K562 (cell line): ENCODE measurements at regions not wholly inside any gene's neighbourhood (a gene's known extent, or its start where the extent isn't known, plus 50 kb on each side); places are given as distances from the start of the nearest gene placed in this dataset.

ENCODE experiments used
- ATAC-seq: fragments of 200-7000 bp; cut with Tn5 transposase; 3 replicates; pipeline ENCODE4 v1.9.1; 2020; ENCODE audit warnings: moderate library complexity
- BruUV-seq: library from RNA; stranded (reverse); fragments of 400-500 nt; replicated peaks from 2 replicates; lab custom pipeline; 2021; lab: Mats Ljungman, UMichigan
- CTCF ChIA-PET: fragments of 300-600 bp; formaldehyde crosslinking; extraction: SDS; loops from one replicate; lab custom pipeline; 2021; ENCODE audit warnings: low intra/inter-chr PET ratio; lab: Yijun Ruan, JAX
- POLR2A ChIA-PET: fragments of 300-600, 350-650 bp; sonication (Branson Sonifier 250); formaldehyde crosslinking; extraction: SDS; loops from one replicate; lab custom pipeline; 2021; ENCODE audit warnings: antibody characterized with exemption, inconsistent platforms; lab: Yijun Ruan, JAX
- DNase-seq, 4 experiments: peaks; one replicate each; pipeline versions ENCODE4 v3.0.0 to v3.0.0-alpha.2; 2011 to 2018; ENCODE audit warnings: low spot score in 3 of 4, mixed read lengths in 3 of 4; ENCODE audit errors: extremely low read depth in 1 of 4
- FAIRE-seq: peaks from 2 replicates; lab custom pipeline; 2011; peaks lifted over from hg19 to GRCh38; lab: Jason Lieb, UNC
- H2AFZ ChIP-seq: 2 replicates; pipeline ENCODE4 v1.6.0; 2011; ENCODE audit warnings: low read depth, low read length, control low read depth, inconsistent platforms
- H3K27ac ChIP-seq: fragments of 200-600 bp; 3 replicates; pipeline ENCODE4 v1.8.0; 2011; ENCODE audit warnings: low read depth, mild to moderate bottlenecking, control low read depth, inconsistent platforms, low read length, moderate library complexity, mixed read lengths; ENCODE audit errors: extremely low read depth
- H3K27me3 ChIP-seq, 2 experiments: fragments of 300-600 bp in 1 of 2; 2 replicates in 1 of 2; 3 replicates in 1 of 2; pipeline versions ENCODE4 v1.6.0 to v1.8.0; 2011; ENCODE audit warnings: inconsistent platforms in 2 of 2, low read length in 2 of 2, mild to moderate bottlenecking in 1 of 2, mixed read lengths in 1 of 2, moderate library complexity in 1 of 2; ENCODE audit not compliant: control insufficient read depth in 2 of 2, insufficient read depth in 2 of 2
- H3K36me3 ChIP-seq: fragments of 300-600 bp; 3 replicates; pipeline ENCODE4 v1.8.0; 2011; ENCODE audit warnings: mild to moderate bottlenecking, low read length, inconsistent platforms; ENCODE audit not compliant: control insufficient read depth, insufficient read depth
- H3K4me1 ChIP-seq, 2 experiments: fragments of 200-600 bp in 1 of 2; replicated peaks in 1 of 2; 2 replicates in 1 of 2; 3 replicates in 1 of 2; pipeline versions ENCODE4 v1.5.1 to v1.8.0; 2011; ENCODE audit warnings: inconsistent platforms in 2 of 2, low read length in 2 of 2, mild to moderate bottlenecking in 1 of 2, mixed read lengths in 1 of 2, moderate library complexity in 1 of 2; ENCODE audit not compliant: control insufficient read depth in 2 of 2, insufficient read depth in 2 of 2
- H3K4me2 ChIP-seq: 2 replicates; pipeline ENCODE4 v1.6.1; 2011; ENCODE audit warnings: low read length, control low read depth, inconsistent platforms, mixed read lengths; ENCODE audit not compliant: insufficient read depth
- H3K4me3 ChIP-seq: fragments of 200-600 bp; sonication (generic), shearing (Covaris generic); 2 replicates; pipeline ENCODE4 v1.5.1; 2016; ENCODE audit warnings: control low read depth, inconsistent platforms
- H3K79me2 ChIP-seq: fragments of 200-600 bp; 3 replicates; pipeline ENCODE4 v1.8.0; 2011; ENCODE audit warnings: low read length, inconsistent platforms; ENCODE audit not compliant: control insufficient read depth, insufficient read depth
- H3K9ac ChIP-seq, 2 experiments: 2 replicates each; pipeline versions ENCODE4 v1.6.0 to v1.6.1; 2011; ENCODE audit warnings: low read depth in 2 of 2, low read length in 2 of 2, control low read depth in 1 of 2, inconsistent platforms in 1 of 2, mild to moderate bottlenecking in 1 of 2, mixed read lengths in 1 of 2; ENCODE audit not compliant: insufficient read depth in 1 of 2
- H3K9me1 ChIP-seq: one replicate; pipeline ENCODE4 v1.6.0; 2011; ENCODE audit warnings: inconsistent platforms, mild to moderate bottlenecking, low read length, moderate library complexity; ENCODE audit not compliant: control insufficient read depth, insufficient read depth
- H3K9me3 ChIP-seq: replicated peaks from 2 replicates; pipeline ENCODE4 v1.5.1; 2011; ENCODE audit warnings: low read depth, low read length, inconsistent platforms; ENCODE audit not compliant: control insufficient read depth, insufficient read depth
- H4K20me1 ChIP-seq: replicated peaks from 2 replicates; pipeline ENCODE4 v1.6.1; 2011; ENCODE audit warnings: low read length, inconsistent platforms, mixed read lengths; ENCODE audit not compliant: control insufficient read depth, insufficient read depth
- CBFA2T2 ChIP-seq: fragments of 450-650 bp; conservative IDR thresholded peaks from 2 replicates; pipeline ENCODE4 v1.6.1; 2017; ENCODE audit warnings: mild to moderate bottlenecking
- IRF2 ChIP-seq: sonication (generic); formaldehyde crosslinking; IDR thresholded peaks from 2 replicates; pipeline ENCODE4 v1.8.1; 2022; ENCODE audit warnings: mild to moderate bottlenecking, missing genetic modification reagents
- KAT8 ChIP-seq: fragments of 450-650 bp; IDR thresholded peaks from 2 replicates; pipeline ENCODE4 v1.6.1; 2016; ENCODE audit warnings: low read depth, mild to moderate bottlenecking
- KHSRP ChIP-seq: fragments of 450-650 bp; IDR thresholded peaks from 2 replicates; pipeline ENCODE4 v1.6.1; 2017
- MAFK ChIP-seq: IDR thresholded peaks from 2 replicates; pipeline ENCODE4 v1.6.1; 2011; ENCODE audit warnings: low read length, improper control_type of control experiment
- MCM2 ChIP-seq: fragments of 450-650 bp; IDR thresholded peaks from 2 replicates; pipeline ENCODE4 v1.6.1; 2017; ENCODE audit warnings: low read depth, mild to moderate bottlenecking
- THRAP3 ChIP-seq: fragments of 450-650 bp; IDR thresholded peaks from 2 replicates; pipeline ENCODE4 v1.6.1; 2016; ENCODE audit warnings: mild to moderate bottlenecking, inconsistent platforms, borderline replicate concordance
- TSC22D4 ChIP-seq: fragments of 450-650 bp; IDR thresholded peaks from 2 replicates; pipeline ENCODE4 v1.6.1; 2016; ENCODE audit warnings: missing genetic modification characterization, missing biosample characterization, control low read depth
- ZC3H4 ChIP-seq: sonication (generic); formaldehyde crosslinking; IDR thresholded peaks from 2 replicates; pipeline ENCODE4 v1.9.0; 2021; ENCODE audit warnings: missing genetic modification reagents, borderline replicate concordance
- ZNF12 ChIP-seq: sonication (generic); formaldehyde crosslinking; IDR thresholded peaks from 2 replicates; pipeline ENCODE4 v1.4.0; 2020; ENCODE audit warnings: mild to moderate bottlenecking, missing genetic modification reagents
- ZNF121 ChIP-seq: sonication (generic); formaldehyde crosslinking; conservative IDR thresholded peaks from 2 replicates; pipeline ENCODE4 v1.8.0; 2022; ENCODE audit warnings: missing genetic modification reagents
- ZNF3 ChIP-seq: fragments of 250-450 bp; sonication (Bioruptor Pico); IDR thresholded peaks from 2 replicates; pipeline ENCODE4 v1.5.0; 2021; ENCODE audit warnings: mild to moderate bottlenecking, moderate library complexity
- ZNF507 ChIP-seq: conservative IDR thresholded peaks from 2 replicates; pipeline ENCODE4 v1.6.1; 2017; ENCODE audit warnings: missing genetic modification characterization, missing compliant biosample characterization
- ZNF76 ChIP-seq: fragments of 250-450 bp; sonication (Bioruptor Pico); IDR thresholded peaks from 2 replicates; pipeline ENCODE4 v1.4.0; 2020; ENCODE audit warnings: mild to moderate bottlenecking, moderate library complexity, borderline replicate concordance
- ZNF79 ChIP-seq: fragments of 250-450 bp; sonication (Bioruptor Pico); IDR thresholded peaks from 2 replicates; pipeline ENCODE4 v1.4.0; 2020; ENCODE audit warnings: low read depth, mild to moderate bottlenecking, moderate library complexity
- in situ Hi-C: fragments of 300-500 bp; cut with MboI; formaldehyde crosslinking; loops from 4 replicates; pipeline ENCODE4 v1.15.0; 2018; ENCODE audit warnings: inconsistent platforms, mixed read lengths
- intact Hi-C: fragments of 100-400 bp; cut with micrococcal nuclease; formaldehyde crosslinking; loops from 2 replicates; pipeline ENCODE4 v1.14.2; 2022
- TF ChIP-seq, protein P1 (sequence below): fragments of 250-450 bp; sonication (Bioruptor Pico); IDR thresholded peaks from 2 replicates; pipeline ENCODE4 v1.4.0; 2020; ENCODE audit warnings: mild to moderate bottlenecking, moderate library complexity
- TF ChIP-seq, protein P2 (sequence below): fragments of 250-450 bp; sonication (Bioruptor Pico); IDR thresholded peaks from 2 replicates; pipeline ENCODE4 v1.6.1; 2021; ENCODE audit warnings: mild to moderate bottlenecking

- ATAC-seq: no peak
- BruUV-seq: no TSS peak
Measured at GRCh38 chr2:217177720-217178119, 317.9 kb upstream of the TNP1 start.

GRCh38 chr2:217171874-217172273, 312.0 kb upstream of the TNP1 start:
- no peaks in the 10 kb centered on the region for H3K9me3 ChIP-seq
- no peak overlapping the region for H2AFZ ChIP-seq
- DNase-seq (no peak), ATAC-seq (no peak)
- intact Hi-C loops (loop anchor here (10.0 kb wide), 1 partner anchor 543 kb away; no protein-coding TSS in a partner anchor), in situ Hi-C loops (no loop called here)
- no peaks in the 10 kb centered on the region for H3K36me3 ChIP-seq
- no peaks in the 10 kb centered on the region for H3K9me1 ChIP-seq
- H3K79me2 ChIP-seq: no peaks in the 10 kb centered on the region
- POLR2A ChIA-PET: no interaction called here
- no peaks in the 10 kb centered on the region for H3K4me1 ChIP-seq
- no peak overlapping the region for H3K27ac ChIP-seq
- H3K27me3 ChIP-seq: no peaks in the 10 kb centered on the region
- no peak overlapping the region for H3K9ac ChIP-seq
- TF ChIP-seq THRAP3: no peak
- TF ChIP-seq MAFK: no peak
- TF ChIP-seq IRF2 (CRISPR knock-in tag): no peak
- no peak for TF ChIP-seq ZNF79 (CRISPR knock-in tag)
- no peak for TF ChIP-seq ZNF12 (CRISPR knock-in tag)
- TF ChIP-seq KAT8: no peak
- TF ChIP-seq ZNF507 (tag): no peak
- no peak for TF ChIP-seq MCM2
- TF ChIP-seq KHSRP: no peak
- TF ChIP-seq ZNF3 (CRISPR knock-in tag): no peak
- no peak for TF ChIP-seq ZC3H4 (CRISPR knock-in tag)
- TF ChIP-seq, all 486 proteins: peak for 0
- CTCF ChIA-PET: no interaction called here
- Histone ChIP-seq H3K4me2 (no peak overlapping the region), H3K4me3 (no peak overlapping the region), H4K20me1 (no peaks in the 10 kb centered on the region)
- no TSS peak for BruUV-seq
- no peak for FAIRE-seq

More at GRCh38 chr2:217177720-217178119, 317.9 kb upstream of the TNP1 start:
- TF ChIP-seq, protein P1, sequence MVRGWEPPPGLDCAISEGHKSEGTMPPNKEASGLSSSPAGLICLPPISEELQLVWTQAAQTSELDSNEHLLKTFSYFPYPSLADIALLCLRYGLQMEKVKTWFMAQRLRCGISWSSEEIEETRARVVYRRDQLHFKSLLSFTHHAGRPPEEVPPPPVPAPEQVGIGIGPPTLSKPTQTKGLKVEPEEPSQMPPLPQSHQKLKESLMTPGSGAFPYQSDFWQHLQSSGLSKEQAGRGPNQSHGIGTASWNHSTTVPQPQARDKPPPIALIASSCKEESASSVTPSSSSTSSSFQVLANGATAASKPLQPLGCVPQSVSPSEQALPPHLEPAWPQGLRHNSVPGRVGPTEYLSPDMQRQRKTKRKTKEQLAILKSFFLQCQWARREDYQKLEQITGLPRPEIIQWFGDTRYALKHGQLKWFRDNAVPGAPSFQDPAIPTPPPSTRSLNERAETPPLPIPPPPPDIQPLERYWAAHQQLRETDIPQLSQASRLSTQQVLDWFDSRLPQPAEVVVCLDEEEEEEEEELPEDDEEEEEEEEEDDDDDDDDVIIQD (CRISPR knock-in tag): no peak
- no peak for TF ChIP-seq ZNF76 (CRISPR knock-in tag)
- no peak for TF ChIP-seq ZNF121
- TF ChIP-seq, protein P2, sequence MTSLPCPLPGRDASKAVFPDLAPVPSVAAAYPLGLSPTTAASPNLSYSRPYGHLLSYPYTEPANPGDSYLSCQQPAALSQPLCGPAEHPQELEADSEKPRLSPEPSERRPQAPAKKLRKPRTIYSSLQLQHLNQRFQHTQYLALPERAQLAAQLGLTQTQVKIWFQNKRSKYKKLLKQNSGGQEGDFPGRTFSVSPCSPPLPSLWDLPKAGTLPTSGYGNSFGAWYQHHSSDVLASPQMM (CRISPR knock-in tag): no peak
- TF ChIP-seq CBFA2T2: no peak
- no peak for TF ChIP-seq TSC22D4
- TF ChIP-seq, all 486 proteins: peak for 0
- ChIA-PET POLR2A (no interaction called here), CTCF (no interaction called here)
- Histone ChIP-seq H3K4me2 (no peak overlapping the region), H2AFZ (no peak overlapping the region), H3K79me2 (no peaks in the 10 kb centered on the region), H3K9me1 (no peaks in the 10 kb centered on the region), H3K4me3 (no peak overlapping the region), H3K27me3 (no peaks in the 10 kb centered on the region), H3K4me1 (no peaks in the 10 kb centered on the region), H3K36me3 (no peaks in the 10 kb centered on the region), H3K9ac (no peak overlapping the region), H3K9me3 (no peaks in the 10 kb centered on the region), H4K20me1 (no peaks in the 10 kb centered on the region), H3K27ac (no peak overlapping the region)
- no peak for DNase-seq
- in situ Hi-C loops: no loop called here
- no peak for FAIRE-seq
- intact Hi-C loops: loop anchor here (10.0 kb wide), 1 partner anchor 537 kb away; no protein-coding TSS in a partner anchor
